ENCODE measurements at regions not wholly inside any gene's neighbourhood (a gene's known extent, or its start where the extent isn't known, plus 50 kb on each side); places are given as distances from the start of the nearest gene placed in this dataset.

DNA sequence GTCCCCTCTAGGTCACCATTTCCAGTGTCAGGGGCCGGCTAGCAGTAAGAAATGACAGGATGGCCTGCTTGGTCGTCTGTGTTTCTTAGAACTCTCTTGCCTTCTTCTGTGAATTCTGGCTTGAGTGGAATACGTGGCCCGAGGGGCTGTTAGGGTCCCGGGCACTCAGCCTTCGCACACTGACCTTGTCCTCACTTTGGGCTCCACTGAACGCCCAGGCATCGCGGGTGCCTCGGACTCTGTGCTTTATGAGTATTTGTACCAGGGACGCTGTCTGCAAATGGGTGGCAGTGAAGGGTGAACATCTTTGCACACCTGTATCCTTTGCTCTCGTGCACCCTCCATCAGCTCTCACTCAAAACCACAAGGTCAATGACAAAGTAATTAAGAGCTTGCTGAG lies 123.4 kb upstream of the ANO1 start:
- no peak for DNase-seq

DNA sequence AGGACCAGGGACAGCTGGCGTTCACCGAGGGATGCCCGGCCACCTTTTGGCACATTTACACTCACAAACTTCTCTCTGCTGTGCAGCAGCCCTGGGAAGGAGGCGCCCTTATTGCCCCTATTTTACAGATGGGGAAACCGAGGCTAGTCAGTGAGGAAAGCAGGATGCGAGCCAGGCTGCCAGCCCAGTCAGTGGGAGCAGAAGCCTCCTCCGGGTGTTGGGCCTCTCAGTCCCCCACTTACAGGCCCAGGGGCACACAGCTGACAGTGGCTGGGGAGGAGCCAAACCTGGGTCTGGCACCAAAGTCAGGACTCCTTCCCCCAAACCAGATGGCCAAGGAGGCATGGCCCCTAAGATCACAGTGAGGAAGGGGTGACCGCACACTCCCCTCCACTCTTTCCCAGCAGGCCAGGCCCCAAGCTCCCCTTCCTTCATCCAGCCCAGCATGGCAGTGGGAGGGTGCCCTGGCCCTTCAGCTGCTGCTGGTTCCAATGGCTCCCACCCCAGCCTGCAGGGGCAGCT lies 121.4 kb upstream of the ANO1 start:
- DNase-seq = no peak

DNA sequence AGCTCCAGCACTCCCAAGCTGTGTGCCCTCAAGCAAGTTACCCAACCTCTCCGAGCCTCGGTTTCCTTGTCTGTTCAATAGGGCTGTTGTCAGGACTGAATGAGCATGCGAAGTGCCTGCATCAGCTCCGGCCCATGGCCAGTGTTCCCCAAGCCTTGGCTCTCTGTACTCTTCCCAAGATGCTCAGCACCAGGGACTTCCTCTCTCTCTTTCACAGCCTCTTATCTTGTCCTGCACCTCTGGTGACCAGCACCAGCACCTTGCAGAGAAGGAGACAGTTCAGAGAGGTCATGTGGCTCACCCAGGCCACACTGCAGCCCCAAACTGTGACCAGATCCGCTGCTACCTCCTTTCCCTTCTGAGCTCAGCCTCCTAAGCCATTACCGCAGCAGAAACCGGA lies 120.3 kb upstream of the ANO1 start:
- DNase-seq = no peak

GRCh38 chr11:69958308-69958707 lies 119.8 kb upstream of the ANO1 start:
- no peak for DNase-seq

DNA sequence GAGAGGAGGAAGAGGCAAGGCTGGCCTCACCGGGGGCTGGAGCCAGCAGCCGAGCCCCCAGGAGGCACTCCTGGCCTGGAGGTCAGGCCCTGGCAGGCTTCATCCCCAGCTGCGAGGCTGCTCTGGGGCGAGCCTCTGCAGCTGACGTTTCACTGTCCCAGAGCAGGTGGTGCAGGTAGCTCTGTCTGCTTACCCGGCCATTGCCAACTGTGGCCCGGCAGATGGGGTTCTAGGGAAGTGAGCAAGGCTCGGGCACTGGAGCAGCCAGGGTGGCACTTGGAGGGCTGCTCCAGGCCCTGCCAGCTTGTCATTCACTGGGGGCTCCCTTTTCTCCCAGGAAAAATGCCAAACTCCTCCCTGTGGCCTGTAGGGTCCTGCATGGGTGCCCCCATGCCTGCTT lies 118.7 kb upstream of the ANO1 start:
- no peak for DNase-seq

DNA sequence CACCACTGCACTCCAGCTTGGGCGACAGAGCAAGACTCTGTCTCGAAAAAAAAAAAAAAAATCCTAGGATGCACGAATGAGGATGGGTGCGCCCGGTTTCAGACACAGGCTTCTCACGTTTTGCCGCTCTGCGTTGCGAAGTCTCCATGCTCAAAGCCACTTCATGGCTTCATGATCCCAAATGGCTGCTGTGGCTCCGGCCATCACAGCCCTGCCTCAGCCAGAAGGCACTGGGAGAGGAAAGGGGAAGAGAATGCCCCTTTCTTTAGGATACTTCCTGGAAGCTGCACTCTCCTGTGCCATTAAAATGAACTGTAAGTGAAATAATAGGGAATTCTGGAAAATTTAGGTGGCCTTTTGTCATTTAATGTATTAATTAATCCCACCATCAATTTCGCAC lies 116.4 kb upstream of the ANO1 start:
- DNase-seq = no peak

- no peak for DNase-seq
Observed at GRCh38 chr11:69962152-69962551, 116.0 kb upstream of the ANO1 start.

GRCh38 chr11:69963533-69964246 lies 114.4 kb upstream of the ANO1 start:
- no peak for DNase-seq

- no peak for DNase-seq
Observed at GRCh38 chr11:69964247-69964643, 113.9 kb upstream of the ANO1 start.

DNA sequence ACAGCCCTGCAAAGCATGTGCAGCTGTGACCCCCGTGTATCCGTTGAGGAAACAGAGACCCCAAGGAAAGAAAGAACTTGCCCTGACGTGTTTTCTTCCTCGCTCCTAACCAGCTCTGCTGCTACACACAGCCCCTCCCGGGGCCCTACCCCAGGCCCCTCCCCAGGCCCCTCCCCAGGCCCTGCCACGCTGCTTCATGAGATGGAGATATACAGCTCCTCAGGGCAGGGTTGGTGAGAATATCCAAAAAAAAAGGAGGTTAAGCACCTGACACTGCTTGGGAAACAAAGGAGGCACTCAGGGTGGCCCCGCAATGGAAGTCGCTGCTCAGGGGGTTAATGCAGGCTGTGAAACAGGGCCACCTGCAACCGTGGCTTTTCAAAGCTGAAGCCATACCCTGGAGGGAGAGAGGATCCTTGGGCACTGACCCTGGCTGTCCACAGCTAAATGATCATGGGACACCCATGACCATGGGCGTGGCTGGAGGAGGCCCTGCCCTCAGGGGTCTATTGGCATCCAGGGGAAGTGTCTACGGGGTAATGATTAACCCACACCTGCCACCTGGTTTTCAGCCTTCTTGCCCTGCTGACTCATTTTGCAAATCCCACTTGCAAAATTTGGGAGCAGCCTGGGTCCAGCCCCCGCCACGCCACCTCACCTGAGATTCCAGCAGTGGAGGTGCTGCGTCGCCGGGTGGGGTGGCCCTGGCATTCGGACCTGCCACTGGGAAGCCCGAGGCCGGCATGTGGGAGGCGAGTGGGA lies 112.1 kb upstream of the ANO1 start:
- DNase-seq = no peak

GRCh38 chr11:69966583-69966835 lies 111.6 kb upstream of the ANO1 start:
- DNase-seq = no peak

DNA sequence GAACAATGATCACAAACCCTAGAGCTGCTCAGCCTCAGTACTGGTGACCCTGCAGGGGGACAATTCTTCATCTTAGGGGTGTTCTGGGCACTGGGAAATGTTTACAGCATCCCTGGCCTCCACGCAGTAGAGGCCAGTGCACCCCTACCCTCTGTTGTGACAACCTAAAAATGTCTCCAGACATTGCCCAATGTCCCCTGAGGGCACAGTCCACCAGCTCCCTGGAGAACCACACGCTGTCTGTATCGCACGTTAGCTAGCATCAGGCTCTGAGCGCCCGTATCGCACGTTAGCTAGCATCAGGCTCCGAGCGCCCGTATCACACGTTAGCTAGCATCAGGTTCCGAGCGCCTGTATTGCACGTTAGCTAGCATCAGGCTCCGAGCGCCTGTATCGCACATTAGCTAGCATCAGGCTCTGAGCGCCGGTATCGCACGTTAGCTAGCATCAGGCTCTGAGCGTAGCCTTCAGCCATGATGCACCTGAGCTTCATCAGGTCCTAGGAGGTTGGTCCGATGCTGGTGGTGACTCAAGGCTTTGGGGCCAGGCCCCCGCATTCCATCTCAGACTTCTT lies 111.1 kb upstream of the ANO1 start:
- DNase-seq = no peak

- DNase-seq = no peak
Observed at GRCh38 chr11:69967484-69967883, 110.6 kb upstream of the ANO1 start.

DNA sequence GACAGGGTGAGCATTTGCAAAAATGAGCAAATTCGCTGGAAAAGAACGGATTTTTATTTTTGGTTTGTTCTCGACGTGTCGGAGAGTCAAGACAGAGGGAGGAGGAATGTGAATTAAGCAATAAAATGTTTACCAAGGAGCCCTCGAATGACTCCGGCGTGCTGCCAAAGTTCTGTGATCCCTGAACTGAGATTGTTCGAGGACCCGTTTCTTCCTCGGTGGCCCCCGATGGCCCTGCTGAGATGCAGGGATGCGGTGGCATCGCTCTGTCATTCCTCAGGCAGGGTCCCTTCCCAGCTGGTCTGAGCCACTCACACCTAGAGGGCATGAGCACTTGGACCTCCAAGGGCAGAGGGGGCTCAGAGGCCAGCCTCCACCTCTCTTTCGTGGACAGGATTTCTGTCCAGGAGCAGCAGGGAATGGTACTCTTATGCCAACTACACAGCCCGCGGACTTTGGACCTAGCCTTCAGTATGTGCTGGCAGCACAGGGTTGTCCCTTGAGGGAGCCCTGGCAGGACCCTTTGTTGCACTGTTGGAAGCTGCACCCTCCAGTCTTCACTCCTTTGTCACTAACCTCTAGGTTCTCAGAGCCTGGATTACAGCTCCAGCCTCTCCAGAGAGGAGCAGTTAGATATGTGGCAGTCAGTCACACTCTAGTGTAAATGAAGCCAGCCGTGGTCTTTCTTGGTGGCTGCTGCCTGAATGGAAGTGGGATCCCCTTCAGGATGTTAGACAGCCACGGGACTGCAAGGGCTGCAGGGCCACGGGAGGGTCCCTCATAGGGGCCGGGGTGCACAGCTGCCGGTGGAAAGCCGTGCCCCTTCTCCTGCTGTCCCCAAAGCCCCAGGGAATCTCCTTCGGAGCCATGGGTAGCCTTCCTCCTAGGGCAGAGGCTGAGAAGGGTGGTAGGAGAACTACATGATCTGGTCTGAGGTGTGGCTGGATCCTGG lies 109.4 kb upstream of the ANO1 start:
- DNase-seq = no peak

GRCh38 chr11:69969890-69970784 lies 108.0 kb upstream of the ANO1 start:
- DNase-seq = no peak

- no peak for DNase-seq
Observed at GRCh38 chr11:69970785-69971535, 107.2 kb upstream of the ANO1 start.

DNA sequence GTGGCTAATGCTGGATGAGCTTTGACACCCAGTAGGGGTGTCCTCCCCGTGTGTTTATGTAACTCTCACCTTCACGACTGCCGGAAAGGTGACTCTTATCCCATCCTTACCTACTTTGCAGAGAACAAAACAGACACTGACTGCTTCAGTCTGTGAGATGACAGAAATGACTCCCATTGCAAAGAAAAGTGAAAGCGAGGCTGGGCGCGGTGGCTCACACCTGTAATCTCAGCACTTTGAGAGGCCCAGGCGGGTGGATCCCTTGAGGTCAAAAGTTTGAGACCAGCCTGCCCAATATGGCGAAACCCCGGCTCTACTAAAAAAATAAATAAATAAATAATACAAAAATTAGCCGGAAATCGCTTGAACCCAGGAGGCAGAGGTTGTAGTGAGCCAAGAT lies 106.4 kb upstream of the ANO1 start:
- DNase-seq = peak; percentile 20

DNA sequence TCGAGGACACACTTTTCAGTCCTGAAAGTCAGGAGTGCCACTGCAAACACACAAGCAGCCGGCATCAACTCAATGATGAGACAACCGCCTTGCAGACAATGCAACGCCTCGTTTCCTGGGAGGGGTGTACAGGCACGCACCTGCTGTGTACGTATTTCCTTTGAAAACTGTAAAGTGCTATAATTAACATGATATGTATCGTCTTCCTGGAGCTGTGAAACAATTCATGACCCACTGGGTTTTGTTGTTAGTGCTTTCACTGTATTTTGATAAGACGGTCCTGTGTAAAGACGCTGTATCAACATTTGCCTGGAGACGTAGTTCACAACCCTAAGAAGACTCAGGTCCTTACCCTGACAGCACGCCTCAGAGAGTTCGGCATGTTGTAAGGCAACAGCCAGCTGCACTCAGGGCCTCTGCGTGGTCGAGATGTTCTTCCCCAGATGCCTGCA lies 105.7 kb upstream of the ANO1 start:
- DNase-seq = peak; percentile 29

- DNase-seq = no peak
Observed at GRCh38 chr11:69974528-69974927, 103.6 kb upstream of the ANO1 start.

GRCh38 chr11:69975822-69976221 lies 102.3 kb upstream of the ANO1 start:
- no peak for DNase-seq

- no peak for DNase-seq
Observed at GRCh38 chr11:69976794-69977193, 101.3 kb upstream of the ANO1 start.
